Bronchial epithelial cell (primary cell): ENCODE measurements at regions not wholly inside any gene's neighbourhood (a gene's known extent, or its start where the extent isn't known, plus 50 kb on each side); places are given as distances from the start of the nearest gene placed in this dataset.

Experiments used
- DNase-seq: peaks from one replicate; pipeline ENCODE4 v3.0.0-alpha.2; 2010; ENCODE audit warnings: low read depth
- FAIRE-seq: peaks from 2 replicates; lab custom pipeline; 2011; peaks lifted over from hg19 to GRCh38; lab: Jason Lieb, UNC
- H3K27me3 ChIP-seq: 2 replicates; pipeline ENCODE4 v1.5.1; 2011; ENCODE audit warnings: low read length; ENCODE audit not compliant: control insufficient read depth, insufficient read depth
- H3K36me3 ChIP-seq: 2 replicates; pipeline ENCODE4 v1.5.1; 2011; ENCODE audit warnings: low read length; ENCODE audit not compliant: control insufficient read depth, insufficient read depth
- H3K4me3 ChIP-seq: 2 replicates; pipeline ENCODE4 v1.5.1; 2011; ENCODE audit warnings: mild to moderate bottlenecking, low read depth, low read length, control low read depth
- CTCF ChIP-seq: IDR thresholded peaks from 2 replicates; pipeline ENCODE4 v1.5.1; 2011; ENCODE audit warnings: mild to moderate bottlenecking, moderate library complexity, low read length, control low read depth, inconsistent platforms; ENCODE audit not compliant: insufficient read depth, severe bottlenecking

GRCh38 chr5:123690821-123691220 is 178.8 kb downstream of the CSNK1G3 start:
- no peak for TF ChIP-seq CTCF
- Histone ChIP-seq H3K27me3 (no peaks in the 10 kb centered on the region), H3K36me3 (no peaks in the 10 kb centered on the region), H3K4me3 (no peak overlapping the region)
- DNase-seq (peak; percentile 23), FAIRE-seq (no peak)

DNA sequence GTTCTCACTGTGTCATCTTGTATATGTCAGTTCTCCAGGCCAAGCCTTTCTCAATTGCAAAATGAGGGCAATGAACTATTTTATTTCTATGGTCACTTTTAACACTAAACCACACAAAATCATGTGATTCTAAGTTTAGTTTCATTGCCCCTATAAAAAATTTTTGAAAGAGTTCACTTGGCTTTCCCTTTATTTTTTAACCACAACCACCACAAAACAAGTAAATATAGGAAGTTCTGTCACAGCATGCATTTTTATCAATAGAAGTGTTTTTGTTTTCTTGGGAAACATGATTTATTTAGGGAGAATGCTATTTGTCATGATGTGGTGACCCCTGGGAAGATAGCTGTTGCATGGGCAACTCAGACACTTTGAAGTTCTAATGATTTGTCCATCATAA is 169.1 kb downstream of the CSNK1G3 start:
- no peak for FAIRE-seq
- no peak for TF ChIP-seq CTCF
- no peak for DNase-seq
- Histone ChIP-seq H3K27me3 (no peaks in the 10 kb centered on the region), H3K4me3 (no peak overlapping the region), H3K36me3 (no peaks in the 10 kb centered on the region)

GRCh38 chr5:123673107-123673506 is 161.1 kb downstream of the CSNK1G3 start:
- TF ChIP-seq CTCF, result no peak
- DNase-seq (peak; percentile 19), FAIRE-seq (no peak)
- Histone ChIP-seq H3K36me3 (no peaks in the 10 kb centered on the region), H3K27me3 (no peaks in the 10 kb centered on the region), H3K4me3 (no peak overlapping the region)

GRCh38 chr5:123671711-123672456 is 159.9 kb downstream of the CSNK1G3 start:
- Histone ChIP-seq H3K36me3 (no peaks in the 10 kb centered on the region), H3K4me3 (no peak overlapping the region), H3K27me3 (no peaks in the 10 kb centered on the region)
- FAIRE-seq (no peak), DNase-seq (no peak)
- TF ChIP-seq CTCF, result no peak

GRCh38 chr5:123671042-123671441 is 159.1 kb downstream of the CSNK1G3 start:
- no peak for FAIRE-seq

More at GRCh38 chr5:123671042-123671441, 159.1 kb downstream of the CSNK1G3 start:
- H3K36me3 ChIP-seq, result no peaks in the 10 kb centered on the region
- DNase-seq, result peak; percentile 44
- no peak overlapping the region for H3K4me3 ChIP-seq
- no peaks in the 10 kb centered on the region for H3K27me3 ChIP-seq
- peak; percentile 58 for TF ChIP-seq CTCF
